ENCODE measurements at regions not wholly inside any gene's neighbourhood (a gene's known extent, or its start where the extent isn't known, plus 50 kb on each side); places are given as distances from the start of the nearest gene placed in this dataset.

- no peak for TF ChIP-seq NFE2L2 (IDR thresholded peaks at IDR 0.05; ENCODE audit: low read depth, low read length)
- no peak for TF ChIP-seq MXI1 (IDR thresholded peaks at IDR 0.05; ENCODE audit: borderline replicate concordance, low read depth, low read length)
- no peak for TF ChIP-seq CTCF (conservative IDR thresholded peaks at IDR 0.05; ENCODE audit: low read depth, low read length)
- TF ChIP-seq POLR2A (IDR thresholded peaks at IDR 0.05; ENCODE audit: low read depth, low read length), result no peak
- no peak for TF ChIP-seq RAD21 (IDR thresholded peaks at IDR 0.05; ENCODE audit: low read length)
Observed at GRCh38 chrX:966396-967070, 245.9 kb downstream of the CRLF2 start.
